AG04449 (cell line): ENCODE measurements at regions not wholly inside any gene's neighbourhood (a gene's known extent, or its start where the extent isn't known, plus 50 kb on each side); places are given as distances from the start of the nearest gene placed in this dataset.
A peak's percentile ranks its signal among the peaks of the same experiment; 100 is the strongest.

Experiments
- CTCF ChIA-PET: fragments of 350-600 bp; formaldehyde crosslinking; extraction: SDS; loops from one replicate; lab custom pipeline; 2021; ENCODE audit warnings: antibody characterized with exemption; lab: Yijun Ruan, JAX
- POLR2A ChIA-PET: fragments of 400-600, 350-600 bp; formaldehyde crosslinking; extraction: SDS; loops from one replicate; lab custom pipeline; 2020; ENCODE audit warnings: antibody characterized with exemption, inconsistent platforms; lab: Yijun Ruan, JAX
- DNase-seq: peaks from one replicate; pipeline ENCODE4 v3.0.0-alpha.2; 2010; ENCODE audit warnings: low read depth, low spot score
- H3K4me3 ChIP-seq: 2 replicates; pipeline ENCODE4 v1.5.1; 2011; ENCODE audit warnings: low read depth, mild to moderate bottlenecking, control low read depth, low read length
- CTCF ChIP-seq: IDR thresholded peaks from one replicate; pipeline ENCODE4 v1.5.1; 2011; ENCODE audit warnings: mild to moderate bottlenecking, moderate library complexity, low read length, control low read depth, inconsistent platforms; ENCODE audit not compliant: insufficient read depth; ENCODE audit errors: missing control alignments

- no peak for DNase-seq
- ChIA-PET CTCF (interaction anchor here (1.0 to 3.8 kb wide), 9 partner anchors 9 to 232 kb away, joined by 3 to 17 read pairs (median 4); no protein-coding TSS in a partner anchor), POLR2A (no interaction called here)
- H3K4me3 ChIP-seq: no peak overlapping the region
- TF ChIP-seq CTCF: no peak
Measured at GRCh38 chr2:18412980-18413675, 147.3 kb downstream of the RDH14 start.

- POLR2A ChIA-PET: no interaction called here
- TF ChIP-seq CTCF: no peak
- H3K4me3 ChIP-seq: no peak overlapping the region
- CTCF ChIA-PET: interaction anchor here (1.0 to 3.8 kb wide), 5 partner anchors 9 to 32 kb away, joined by 3 to 17 read pairs (median 4); no protein-coding TSS in a partner anchor
- no peak for DNase-seq
Measured at GRCh38 chr2:18411626-18412025, 148.8 kb downstream of the RDH14 start.

- TF ChIP-seq CTCF: no peak
- no peak overlapping the region for H3K4me3 ChIP-seq
- DNase-seq: no peak
- ChIA-PET CTCF (interaction anchor here (0.6 to 1.8 kb wide), 5 partner anchors 16 to 1377 kb away, joined by 3 to 8 read pairs (median 3); no protein-coding TSS in a partner anchor), POLR2A (no interaction called here)
Measured at GRCh38 chr2:18410543-18410942, 149.9 kb downstream of the RDH14 start.

- POLR2A ChIA-PET: no interaction called here
- H3K4me3 ChIP-seq: no peak overlapping the region
- TF ChIP-seq CTCF: no peak
- CTCF ChIA-PET: interaction anchor here (1.0 to 1.8 kb wide), 5 partner anchors 14 to 22 kb away, joined by 3 to 8 read pairs (median 4); no protein-coding TSS in a partner anchor
- no peak for DNase-seq
Measured at GRCh38 chr2:18408638-18409037, 151.8 kb downstream of the RDH14 start.

GRCh38 chr2:18406219-18406618 lies 154.2 kb downstream of the RDH14 start:
- POLR2A ChIA-PET: no interaction called here
- H3K4me3 ChIP-seq: no peak overlapping the region
- no peak for TF ChIP-seq CTCF
- CTCF ChIA-PET: interaction anchor here (1.1 kb wide), 1 partner anchor 18 kb away, joined by 3 read pairs; no protein-coding TSS in a partner anchor
- no peak for DNase-seq

- no peak for DNase-seq
- peak; percentile 19 for TF ChIP-seq CTCF
- CTCF ChIA-PET: interaction anchor here (0.6 to 2.2 kb wide), 14 partner anchors 8 to 964 kb away, joined by 3 to 24 read pairs (median 5); no protein-coding TSS in a partner anchor
- H3K4me3 ChIP-seq: no peak overlapping the region
- POLR2A ChIA-PET: no interaction called here
Measured at GRCh38 chr2:18404708-18405107, 155.7 kb downstream of the RDH14 start.
